ENCODE measurements at regions not wholly inside any gene's neighbourhood (a gene's known extent, or its start where the extent isn't known, plus 50 kb on each side); places are given as distances from the start of the nearest gene placed in this dataset.

- TF ChIP-seq CTCF (IDR thresholded peaks at IDR 0.05) (no peak), POLR2A (IDR thresholded peaks at IDR 0.05) (no peak)
Measured at GRCh38 chr19:30978639-30979038, 370.6 kb downstream of the TSHZ3 start.

Data from adrenal gland (tissue), 5 donors.